GM12801 (cell line): ENCODE measurements at regions not wholly inside any gene's neighbourhood (a gene's known extent, or its start where the extent isn't known, plus 50 kb on each side); places are given as distances from the start of the nearest gene placed in this dataset.

Experiments
- CTCF ChIP-seq: IDR thresholded peaks from one replicate; pipeline ENCODE4 v1.5.1; 2011; ENCODE audit warnings: control low read depth; ENCODE audit not compliant: insufficient read length; ENCODE audit errors: extremely low read depth

GRCh38 chr21:27132266-27132665, 165.4 kb upstream of the ADAMTS5 start:
- no peak for TF ChIP-seq CTCF

- no peak for TF ChIP-seq CTCF
Observed at GRCh38 chr21:27130154-27130553, 163.3 kb upstream of the ADAMTS5 start.

- TF ChIP-seq CTCF: no peak
Observed at GRCh38 chr21:27129694-27130093, 162.8 kb upstream of the ADAMTS5 start.

GRCh38 chr21:27129215-27129614, 162.3 kb upstream of the ADAMTS5 start:
- no peak for TF ChIP-seq CTCF

- no peak for TF ChIP-seq CTCF
Observed at GRCh38 chr21:27126140-27126539, 159.3 kb upstream of the ADAMTS5 start.

GRCh38 chr21:27122686-27123085, 155.8 kb upstream of the ADAMTS5 start:
- TF ChIP-seq CTCF: no peak

- TF ChIP-seq CTCF: no peak
Observed at GRCh38 chr21:27114111-27114510, 147.2 kb upstream of the ADAMTS5 start.

GRCh38 chr21:27112186-27112585, 145.3 kb upstream of the ADAMTS5 start:
- no peak for TF ChIP-seq CTCF
